GM21529 (cell line): ENCODE measurements at regions not wholly inside any gene's neighbourhood (a gene's known extent, or its start where the extent isn't known, plus 50 kb on each side); places are given as distances from the start of the nearest gene placed in this dataset.
"Not testable (repeated sequence)": the region's sequence is repeated elsewhere in the genome, so short reads cannot be mapped to it uniquely, and the experiment has no call there.

ENCODE experiments used
- ATAC-seq: cut with Tn5 transposase; IDR thresholded peaks from one replicate; pipeline ENCODE4 v1.9.1; 2021; ENCODE audit not compliant: unreplicated experiment

- not testable (repeated sequence) for ATAC-seq
Observed at GRCh38 chr7:123264820-123265219, 65.1 kb upstream of the SLC13A1 start.

GRCh38 chr7:123260428-123260960 is 60.7 kb upstream of the SLC13A1 start:
- ATAC-seq = no peak

- no peak for ATAC-seq
Observed at GRCh38 chr7:123259759-123260158, 60.0 kb upstream of the SLC13A1 start.
